NCI-H1694 treated with DMSO at 0.1 percent for 48 hours (cell line): ENCODE measurements at regions not wholly inside any gene's neighbourhood (a gene's known extent, or its start where the extent isn't known, plus 50 kb on each side); places are given as distances from the start of the nearest gene placed in this dataset.

ENCODE experiments used
- DNase-seq: peaks from one replicate; lab custom pipeline; 2025; lab: John Stamatoyannopoulos, UW

- no peak for DNase-seq
These were observed 201.1 kb upstream of the FBXO11 start for GRCh38 chr2:48107326-48107925.

- DNase-seq, result no peak
These were observed 202.2 kb upstream of the FBXO11 start for GRCh38 chr2:48108455-48108854.

- DNase-seq, result no peak
These were observed 203.3 kb upstream of the FBXO11 start for GRCh38 chr2:48109491-48110204.

- DNase-seq, result no peak
These were observed 204.0 kb upstream of the FOXN2 start for GRCh38 chr2:48110492-48110891.

- DNase-seq, result no peak
These were observed 201.4 kb upstream of the FOXN2 start for GRCh38 chr2:48112911-48113680.

- DNase-seq, result no peak
These were observed 200.7 kb upstream of the FOXN2 start for GRCh38 chr2:48113767-48114166.

- no peak for DNase-seq
These were observed 200.2 kb upstream of the FOXN2 start for GRCh38 chr2:48114256-48114655.

- no peak for DNase-seq
These were observed 198.0 kb upstream of the FOXN2 start for GRCh38 chr2:48116497-48116896.

- DNase-seq, result no peak
These were observed 195.6 kb upstream of the FOXN2 start for GRCh38 chr2:48118895-48119294.

- no peak for DNase-seq
These were observed 194.4 kb upstream of the FOXN2 start for GRCh38 chr2:48120112-48120511.

- DNase-seq, result no peak
These were observed 193.7 kb upstream of the FOXN2 start for GRCh38 chr2:48120759-48121242.

GRCh38 chr2:48122166-48122565 is 192.3 kb upstream of the FOXN2 start:
- no peak for DNase-seq

- no peak for DNase-seq
These were observed 189.9 kb upstream of the FOXN2 start for GRCh38 chr2:48124592-48124991.

- DNase-seq, result no peak
These were observed 188.3 kb upstream of the FOXN2 start for GRCh38 chr2:48126162-48126561.

GRCh38 chr2:48127612-48128191 is 186.8 kb upstream of the FOXN2 start:
- no peak for DNase-seq

GRCh38 chr2:48129293-48129950 is 185.1 kb upstream of the FOXN2 start:
- DNase-seq, result no peak

- peak; percentile 66 for DNase-seq
These were observed 182.8 kb upstream of the FOXN2 start for GRCh38 chr2:48131539-48132270.

GRCh38 chr2:48132271-48132625 is 182.2 kb upstream of the FOXN2 start:
- DNase-seq, result no peak

GRCh38 chr2:48134704-48135103 is 179.8 kb upstream of the FOXN2 start:
- DNase-seq, result no peak

- no peak for DNase-seq
These were observed 178.7 kb upstream of the FOXN2 start for GRCh38 chr2:48135797-48136196.

GRCh38 chr2:48137829-48138228 is 176.7 kb upstream of the FOXN2 start:
- no peak for DNase-seq

GRCh38 chr2:48138898-48139297 is 175.6 kb upstream of the FOXN2 start:
- no peak for DNase-seq
